Parathyroid adenoma (tissue), 2 donors: ENCODE measurements at regions not wholly inside any gene's neighbourhood (a gene's known extent, or its start where the extent isn't known, plus 50 kb on each side); places are given as distances from the start of the nearest gene placed in this dataset.
A peak's percentile ranks its signal among the peaks of the same experiment; 100 is the strongest.
"Not testable (repeated sequence)": the region's sequence is repeated elsewhere in the genome, so short reads cannot be mapped to it uniquely, and the experiment has no call there.

Experiments
- H2AFZ ChIP-seq: fragments of 300-600 bp; sonication (generic); one replicate; pipeline ENCODE4 v1.7.0; 2017; ENCODE audit warnings: antibody characterized with exemption, mild to moderate bottlenecking
- H3K27ac ChIP-seq: fragments of 300-600 bp; sonication (generic); one replicate; pipeline ENCODE4 v1.7.0; 2017
- H3K27me3 ChIP-seq: fragments of 300-600 bp; sonication (generic); one replicate; pipeline ENCODE4 v1.7.0; 2017; ENCODE audit warnings: low read length; ENCODE audit not compliant: control insufficient read depth, insufficient read depth
- H3K36me3 ChIP-seq: fragments of 300-600 bp; sonication (generic); one replicate; pipeline ENCODE4 v1.7.0; 2017; ENCODE audit warnings: low read length; ENCODE audit not compliant: control insufficient read depth, insufficient read depth
- H3K4me1 ChIP-seq: fragments of 300-600 bp; sonication (generic); one replicate; pipeline ENCODE4 v1.7.0; 2017; ENCODE audit warnings: control low read depth
- H3K4me2 ChIP-seq: fragments of 300-600 bp; sonication (generic); one replicate; pipeline ENCODE4 v1.7.0; 2017; ENCODE audit warnings: low read length
- H3K4me3 ChIP-seq: fragments of 300-600 bp; sonication (generic); one replicate; pipeline ENCODE4 v1.7.0; 2017; ENCODE audit warnings: low read depth, low read length
- H3K79me2 ChIP-seq: fragments of 300-600 bp; sonication (generic); one replicate; pipeline ENCODE4 v1.7.0; 2017; ENCODE audit warnings: control low read depth
- H3K9ac ChIP-seq: fragments of 300-600 bp; sonication (generic); one replicate; pipeline ENCODE4 v1.7.0; 2017; ENCODE audit warnings: mild to moderate bottlenecking
- H3K9me3 ChIP-seq: fragments of 300-600 bp; sonication (generic); one replicate; pipeline ENCODE4 v1.7.0; 2017; ENCODE audit warnings: low read length; ENCODE audit not compliant: control insufficient read depth
- TF ChIP-seq, protein P1 (sequence below): fragments of 300-600 bp; sonication (generic); IDR thresholded peaks from one replicate; pipeline ENCODE4 v1.7.0; 2017; ENCODE audit warnings: antibody characterized with exemption, mild to moderate bottlenecking
- donor health status: primary hyperparathyroidism.

DNA sequence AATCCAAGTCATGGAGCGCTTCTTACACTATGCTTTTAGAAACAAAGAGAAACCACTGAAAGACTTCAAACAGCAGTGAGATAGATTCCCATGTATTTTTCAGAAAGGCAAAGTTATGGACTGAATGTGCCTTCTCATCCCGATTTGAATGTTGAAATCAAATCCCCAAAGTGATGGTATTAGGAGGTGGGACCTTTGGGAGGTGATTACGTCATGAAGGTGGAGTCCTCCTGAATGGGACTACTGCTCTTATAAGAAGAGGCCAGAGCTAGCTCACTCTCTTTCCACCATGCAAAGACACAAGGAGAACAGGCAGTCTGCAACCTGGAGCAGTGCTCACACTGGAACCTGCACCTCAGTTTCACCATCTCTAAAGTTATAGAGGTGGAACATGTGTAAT, 1279.8 kb downstream of the GATA3 start:
- TF ChIP-seq, protein P1, sequence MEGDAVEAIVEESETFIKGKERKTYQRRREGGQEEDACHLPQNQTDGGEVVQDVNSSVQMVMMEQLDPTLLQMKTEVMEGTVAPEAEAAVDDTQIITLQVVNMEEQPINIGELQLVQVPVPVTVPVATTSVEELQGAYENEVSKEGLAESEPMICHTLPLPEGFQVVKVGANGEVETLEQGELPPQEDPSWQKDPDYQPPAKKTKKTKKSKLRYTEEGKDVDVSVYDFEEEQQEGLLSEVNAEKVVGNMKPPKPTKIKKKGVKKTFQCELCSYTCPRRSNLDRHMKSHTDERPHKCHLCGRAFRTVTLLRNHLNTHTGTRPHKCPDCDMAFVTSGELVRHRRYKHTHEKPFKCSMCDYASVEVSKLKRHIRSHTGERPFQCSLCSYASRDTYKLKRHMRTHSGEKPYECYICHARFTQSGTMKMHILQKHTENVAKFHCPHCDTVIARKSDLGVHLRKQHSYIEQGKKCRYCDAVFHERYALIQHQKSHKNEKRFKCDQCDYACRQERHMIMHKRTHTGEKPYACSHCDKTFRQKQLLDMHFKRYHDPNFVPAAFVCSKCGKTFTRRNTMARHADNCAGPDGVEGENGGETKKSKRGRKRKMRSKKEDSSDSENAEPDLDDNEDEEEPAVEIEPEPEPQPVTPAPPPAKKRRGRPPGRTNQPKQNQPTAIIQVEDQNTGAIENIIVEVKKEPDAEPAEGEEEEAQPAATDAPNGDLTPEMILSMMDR, result no peak
- no peak overlapping the region for H3K9ac ChIP-seq
- no peaks in the 10 kb centered on the region for H3K4me1 ChIP-seq
- H3K79me2 ChIP-seq, result no peaks in the 10 kb centered on the region
- H3K36me3 ChIP-seq, result no peaks in the 10 kb centered on the region
- H3K4me2 ChIP-seq, result no peak overlapping the region
- H3K4me3 ChIP-seq, result no peak overlapping the region
- no peaks in the 10 kb centered on the region for H3K9me3 ChIP-seq
- H2AFZ ChIP-seq, result no peak overlapping the region
- no peak overlapping the region for H3K27ac ChIP-seq
- no peaks in the 10 kb centered on the region for H3K27me3 ChIP-seq

DNA sequence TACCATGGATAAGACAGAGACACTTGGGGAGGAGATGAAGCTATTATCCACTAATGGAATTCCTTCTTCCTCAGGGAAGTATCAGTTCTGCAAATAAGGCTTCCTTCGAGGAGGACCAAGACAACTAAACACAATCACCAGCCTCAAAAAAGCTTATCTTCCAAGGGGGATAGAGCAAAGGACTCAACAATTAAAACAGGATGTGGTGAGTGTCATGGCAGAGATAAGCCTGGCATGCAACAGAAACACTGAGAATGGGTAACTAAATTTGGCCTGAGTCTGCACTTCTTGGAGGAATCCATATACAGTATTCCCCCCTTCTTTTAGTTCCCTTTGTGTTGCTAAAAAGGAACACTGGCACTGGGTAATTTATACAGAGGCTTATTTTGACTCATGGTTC, 1285.2 kb downstream of the GATA3 start:
- no peak overlapping the region for H2AFZ ChIP-seq
- H3K79me2 ChIP-seq, result no peaks in the 10 kb centered on the region
- H3K9me3 ChIP-seq, result no peaks in the 10 kb centered on the region
- no peak overlapping the region for H3K9ac ChIP-seq
- H3K4me2 ChIP-seq, result no peak overlapping the region
- TF ChIP-seq, protein P1, result no peak
- H3K4me1 ChIP-seq, result no peaks in the 10 kb centered on the region
- H3K4me3 ChIP-seq, result no peak overlapping the region
- no peak overlapping the region for H3K27ac ChIP-seq
- H3K27me3 ChIP-seq, result no peaks in the 10 kb centered on the region
- H3K36me3 ChIP-seq, result no peaks in the 10 kb centered on the region

DNA sequence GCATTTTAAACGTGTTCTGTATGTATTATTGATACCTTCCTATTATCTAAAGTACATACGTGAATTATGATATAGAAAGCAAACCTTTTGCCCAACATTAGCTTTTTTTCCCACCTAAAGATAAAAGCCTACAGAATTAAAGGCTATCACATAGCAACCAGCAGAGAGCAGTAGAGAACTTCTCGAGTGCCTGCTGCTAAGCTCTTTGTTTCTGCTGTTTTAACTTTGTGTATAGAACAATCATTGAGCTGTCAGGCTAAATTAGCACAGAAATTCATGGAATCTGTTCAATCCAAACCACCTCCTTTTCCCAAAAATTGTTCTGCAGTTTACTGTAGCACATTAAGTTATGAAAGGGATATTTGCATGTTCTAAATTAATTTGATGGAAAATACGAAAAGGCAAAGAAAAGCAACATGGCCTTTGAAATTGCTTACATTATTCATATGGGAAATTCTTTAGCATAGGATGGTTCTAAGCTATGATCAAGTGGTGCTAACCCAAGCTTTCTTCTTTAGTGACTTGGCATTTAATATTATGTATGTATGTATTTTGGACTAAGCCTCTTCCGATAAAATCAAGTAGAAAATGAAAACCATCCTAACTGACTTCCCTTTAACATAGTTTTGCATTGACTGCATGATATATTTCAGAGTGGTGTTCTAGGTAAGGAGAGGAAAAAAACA, 1288.5 kb downstream of the GATA3 start:
- Histone ChIP-seq H3K36me3 (no peaks in the 10 kb centered on the region), H3K27me3 (no peaks in the 10 kb centered on the region), H3K9me3 (no peaks in the 10 kb centered on the region), H3K4me1 (no peaks in the 10 kb centered on the region), H2AFZ (no peak overlapping the region), H3K4me2 (no peak overlapping the region), H3K9ac (no peak overlapping the region), H3K79me2 (no peaks in the 10 kb centered on the region), H3K4me3 (no peak overlapping the region), H3K27ac (no peak overlapping the region)
- TF ChIP-seq, protein P1, result peak; percentile 66

DNA sequence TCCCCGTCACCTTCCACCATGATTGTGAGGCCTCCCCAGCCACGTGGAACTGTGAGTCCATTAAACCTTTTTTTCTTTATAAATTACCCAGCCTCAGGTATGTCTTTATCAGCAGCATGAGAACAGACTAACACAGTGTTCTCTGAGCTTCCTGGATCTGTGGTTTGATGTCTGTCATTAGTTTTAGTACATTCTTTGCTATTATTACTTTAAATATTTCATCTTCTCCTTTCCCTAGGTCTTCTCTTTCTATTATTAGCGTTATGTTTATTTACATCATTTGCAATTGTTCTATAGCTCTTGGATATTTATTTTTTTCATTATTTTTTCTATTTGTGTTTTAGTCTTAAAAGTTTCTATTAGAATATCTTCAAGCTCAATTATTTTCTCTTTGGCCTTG, 1293.4 kb downstream of the GATA3 start:
- H3K9ac ChIP-seq, H2AFZ ChIP-seq, H3K36me3 ChIP-seq, H3K27ac ChIP-seq, H3K4me1 ChIP-seq, H3K27me3 ChIP-seq, H3K79me2 ChIP-seq, H3K4me2 ChIP-seq, H3K4me3 ChIP-seq, H3K9me3 ChIP-seq: not testable (repeated sequence)

DNA sequence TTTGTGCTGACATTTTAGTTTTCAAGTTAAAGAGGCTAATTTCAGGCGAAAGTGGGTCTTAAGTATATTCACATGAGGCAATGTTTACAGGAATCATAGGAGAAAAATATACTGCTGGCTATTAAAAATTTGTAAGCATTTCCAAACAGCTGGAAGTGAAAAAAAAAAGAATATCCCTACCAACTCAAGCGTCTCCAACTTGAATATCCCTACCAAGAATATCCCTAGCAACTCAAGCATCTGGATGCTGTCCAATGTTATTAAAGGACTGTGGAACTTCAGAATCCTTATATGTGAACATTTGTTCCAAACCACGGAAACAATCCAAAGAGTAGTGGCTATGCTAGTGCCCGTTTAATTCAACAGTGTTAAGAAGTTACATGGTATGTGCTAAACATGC, 1303.0 kb downstream of the GATA3 start:
- H3K79me2 ChIP-seq, result no peaks in the 10 kb centered on the region
- no peak overlapping the region for H3K4me3 ChIP-seq
- H3K4me2 ChIP-seq, result no peak overlapping the region
- TF ChIP-seq, protein P1, result no peak
- no peaks in the 10 kb centered on the region for H3K36me3 ChIP-seq
- H3K27me3 ChIP-seq, result no peaks in the 10 kb centered on the region
- no peaks in the 10 kb centered on the region for H3K4me1 ChIP-seq
- no peaks in the 10 kb centered on the region for H3K9me3 ChIP-seq
- H3K9ac ChIP-seq, result no peak overlapping the region
- no peak overlapping the region for H2AFZ ChIP-seq
- no peak overlapping the region for H3K27ac ChIP-seq
